ENCODE measurements at regions not wholly inside any gene's neighbourhood (a gene's known extent, or its start where the extent isn't known, plus 50 kb on each side); places are given as distances from the start of the nearest gene placed in this dataset.

- TF ChIP-seq, protein P1, sequence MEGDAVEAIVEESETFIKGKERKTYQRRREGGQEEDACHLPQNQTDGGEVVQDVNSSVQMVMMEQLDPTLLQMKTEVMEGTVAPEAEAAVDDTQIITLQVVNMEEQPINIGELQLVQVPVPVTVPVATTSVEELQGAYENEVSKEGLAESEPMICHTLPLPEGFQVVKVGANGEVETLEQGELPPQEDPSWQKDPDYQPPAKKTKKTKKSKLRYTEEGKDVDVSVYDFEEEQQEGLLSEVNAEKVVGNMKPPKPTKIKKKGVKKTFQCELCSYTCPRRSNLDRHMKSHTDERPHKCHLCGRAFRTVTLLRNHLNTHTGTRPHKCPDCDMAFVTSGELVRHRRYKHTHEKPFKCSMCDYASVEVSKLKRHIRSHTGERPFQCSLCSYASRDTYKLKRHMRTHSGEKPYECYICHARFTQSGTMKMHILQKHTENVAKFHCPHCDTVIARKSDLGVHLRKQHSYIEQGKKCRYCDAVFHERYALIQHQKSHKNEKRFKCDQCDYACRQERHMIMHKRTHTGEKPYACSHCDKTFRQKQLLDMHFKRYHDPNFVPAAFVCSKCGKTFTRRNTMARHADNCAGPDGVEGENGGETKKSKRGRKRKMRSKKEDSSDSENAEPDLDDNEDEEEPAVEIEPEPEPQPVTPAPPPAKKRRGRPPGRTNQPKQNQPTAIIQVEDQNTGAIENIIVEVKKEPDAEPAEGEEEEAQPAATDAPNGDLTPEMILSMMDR (IDR thresholded peaks at IDR 0.05), result no peak
- TF ChIP-seq POLR2A (IDR thresholded peaks at IDR 0.05), result no peak
Observed at GRCh38 chr21:18970416-18970815, 566.8 kb upstream of the TMPRSS15 start.

Measured in heart left ventricle (tissue), 13 donors.